ENCODE measurements at regions not wholly inside any gene's neighbourhood (a gene's known extent, or its start where the extent isn't known, plus 50 kb on each side); places are given as distances from the start of the nearest gene placed in this dataset.

DNA sequence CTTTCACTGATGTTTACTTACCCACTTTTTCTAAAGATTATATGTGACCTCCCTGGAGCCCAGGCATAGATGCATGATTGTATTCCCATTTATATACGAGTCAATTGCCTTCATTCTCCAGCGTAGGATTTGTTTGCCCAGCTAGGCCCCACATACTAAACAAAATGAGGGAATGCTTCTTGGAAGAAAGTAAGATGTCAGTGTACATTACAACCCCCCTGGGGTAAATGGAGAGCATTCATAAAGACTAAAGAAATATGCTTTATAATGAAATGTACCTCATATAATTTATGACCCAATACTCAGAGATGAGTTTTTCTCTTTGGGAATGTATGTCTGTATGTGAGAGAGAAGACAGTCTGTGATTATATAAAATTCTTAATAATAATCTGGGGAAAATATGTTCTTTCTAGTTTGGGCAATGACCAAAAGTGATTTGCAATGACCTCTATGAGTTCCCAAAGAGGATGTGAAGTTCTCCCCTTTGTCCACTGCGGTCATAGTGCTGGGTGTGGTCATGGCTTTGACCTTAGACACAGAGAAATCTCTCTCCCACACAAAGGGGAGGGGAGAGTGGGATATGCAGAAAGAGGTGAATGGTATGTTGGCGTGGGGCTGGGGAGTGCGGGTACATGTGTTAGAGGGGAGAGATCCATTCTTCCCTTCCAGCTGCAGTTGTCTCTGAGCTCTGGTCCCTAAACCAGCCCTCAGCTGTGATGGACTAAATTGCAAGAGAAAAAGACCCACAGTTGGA is 175.6 kb downstream of the EN1 start:
- H3K4me3 ChIP-seq (replicated peaks; ENCODE audit: low read depth, low read length): no peak overlapping the region
- DNase-seq (ENCODE audit: extremely low read depth, low read depth): no peak
- TF ChIP-seq, protein P1, sequence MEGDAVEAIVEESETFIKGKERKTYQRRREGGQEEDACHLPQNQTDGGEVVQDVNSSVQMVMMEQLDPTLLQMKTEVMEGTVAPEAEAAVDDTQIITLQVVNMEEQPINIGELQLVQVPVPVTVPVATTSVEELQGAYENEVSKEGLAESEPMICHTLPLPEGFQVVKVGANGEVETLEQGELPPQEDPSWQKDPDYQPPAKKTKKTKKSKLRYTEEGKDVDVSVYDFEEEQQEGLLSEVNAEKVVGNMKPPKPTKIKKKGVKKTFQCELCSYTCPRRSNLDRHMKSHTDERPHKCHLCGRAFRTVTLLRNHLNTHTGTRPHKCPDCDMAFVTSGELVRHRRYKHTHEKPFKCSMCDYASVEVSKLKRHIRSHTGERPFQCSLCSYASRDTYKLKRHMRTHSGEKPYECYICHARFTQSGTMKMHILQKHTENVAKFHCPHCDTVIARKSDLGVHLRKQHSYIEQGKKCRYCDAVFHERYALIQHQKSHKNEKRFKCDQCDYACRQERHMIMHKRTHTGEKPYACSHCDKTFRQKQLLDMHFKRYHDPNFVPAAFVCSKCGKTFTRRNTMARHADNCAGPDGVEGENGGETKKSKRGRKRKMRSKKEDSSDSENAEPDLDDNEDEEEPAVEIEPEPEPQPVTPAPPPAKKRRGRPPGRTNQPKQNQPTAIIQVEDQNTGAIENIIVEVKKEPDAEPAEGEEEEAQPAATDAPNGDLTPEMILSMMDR (IDR thresholded peaks at IDR 0.05; ENCODE audit: low read depth, low read length, missing control alignments): no peak

DNA sequence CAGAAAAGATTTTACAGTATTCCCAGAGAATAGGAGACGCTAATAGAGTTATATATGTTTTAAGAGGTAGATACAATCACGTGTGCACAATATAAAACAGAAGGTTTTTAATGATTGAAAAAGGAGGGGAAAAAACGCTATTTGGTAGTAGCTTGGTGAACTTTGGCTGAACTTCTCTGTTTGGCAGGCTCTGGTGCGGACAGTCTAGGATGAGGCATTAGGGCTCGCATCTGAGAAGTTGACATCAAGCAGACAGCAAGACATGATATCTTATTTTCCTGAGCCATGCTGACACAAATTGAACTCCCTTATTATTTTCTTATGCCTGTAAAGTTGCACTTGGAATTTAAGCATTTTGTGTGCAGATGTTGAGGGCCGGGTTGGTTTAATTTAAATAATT is 176.6 kb downstream of the EN1 start:
- H3K4me3 ChIP-seq (replicated peaks; ENCODE audit: low read depth, low read length): no peak overlapping the region
- DNase-seq (ENCODE audit: extremely low read depth, low read depth): peak; percentile 63
- TF ChIP-seq, protein P1 (IDR thresholded peaks at IDR 0.05; ENCODE audit: low read depth, low read length, missing control alignments): no peak

DNA sequence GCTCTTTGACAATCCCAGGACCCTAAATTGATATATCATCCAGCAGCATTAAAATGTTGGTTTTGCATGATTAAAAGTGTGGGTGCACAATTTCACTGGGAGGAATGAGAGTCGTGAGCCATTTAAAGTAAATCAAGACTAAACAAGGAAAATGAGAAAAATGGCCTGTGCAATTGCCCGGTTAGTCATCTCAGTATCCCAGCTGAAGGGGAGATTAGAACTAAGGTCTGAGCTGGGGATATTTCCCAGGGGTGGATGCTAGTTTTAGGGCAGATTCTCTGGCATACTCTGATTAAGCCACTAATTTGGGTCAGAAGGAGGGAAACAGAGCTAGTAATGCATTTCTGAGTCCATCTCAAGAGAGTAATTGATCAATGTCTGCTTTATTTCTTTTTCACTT is 177.2 kb downstream of the EN1 start:
- TF ChIP-seq, protein P1 (IDR thresholded peaks at IDR 0.05; ENCODE audit: low read depth, low read length, missing control alignments): no peak
- DNase-seq (ENCODE audit: extremely low read depth, low read depth): no peak
- no peak overlapping the region for H3K4me3 ChIP-seq (replicated peaks; ENCODE audit: low read depth, low read length)

DNA sequence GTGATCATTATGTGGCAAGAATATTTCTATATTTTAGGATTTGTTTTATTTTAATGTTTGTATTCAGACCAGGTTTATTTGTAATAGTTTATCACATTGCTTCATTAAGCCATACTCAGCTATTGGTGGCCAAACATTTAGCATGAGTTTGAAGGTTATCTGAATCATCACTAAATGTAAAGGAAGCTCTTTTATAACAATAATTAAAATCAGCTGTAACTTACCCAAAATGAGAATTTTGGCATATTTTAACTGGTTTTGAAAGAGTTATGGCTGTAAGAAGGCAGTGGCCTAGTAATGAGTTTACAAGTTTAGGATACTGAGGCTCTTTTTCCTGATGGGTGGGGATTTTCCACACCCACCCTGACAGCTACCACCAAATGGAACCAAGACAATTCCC is 177.8 kb downstream of the EN1 start:
- H3K4me3 ChIP-seq (replicated peaks; ENCODE audit: low read depth, low read length): no peak overlapping the region
- DNase-seq (ENCODE audit: extremely low read depth, low read depth): no peak
- TF ChIP-seq, protein P1 (IDR thresholded peaks at IDR 0.05; ENCODE audit: low read depth, low read length, missing control alignments): no peak

DNA sequence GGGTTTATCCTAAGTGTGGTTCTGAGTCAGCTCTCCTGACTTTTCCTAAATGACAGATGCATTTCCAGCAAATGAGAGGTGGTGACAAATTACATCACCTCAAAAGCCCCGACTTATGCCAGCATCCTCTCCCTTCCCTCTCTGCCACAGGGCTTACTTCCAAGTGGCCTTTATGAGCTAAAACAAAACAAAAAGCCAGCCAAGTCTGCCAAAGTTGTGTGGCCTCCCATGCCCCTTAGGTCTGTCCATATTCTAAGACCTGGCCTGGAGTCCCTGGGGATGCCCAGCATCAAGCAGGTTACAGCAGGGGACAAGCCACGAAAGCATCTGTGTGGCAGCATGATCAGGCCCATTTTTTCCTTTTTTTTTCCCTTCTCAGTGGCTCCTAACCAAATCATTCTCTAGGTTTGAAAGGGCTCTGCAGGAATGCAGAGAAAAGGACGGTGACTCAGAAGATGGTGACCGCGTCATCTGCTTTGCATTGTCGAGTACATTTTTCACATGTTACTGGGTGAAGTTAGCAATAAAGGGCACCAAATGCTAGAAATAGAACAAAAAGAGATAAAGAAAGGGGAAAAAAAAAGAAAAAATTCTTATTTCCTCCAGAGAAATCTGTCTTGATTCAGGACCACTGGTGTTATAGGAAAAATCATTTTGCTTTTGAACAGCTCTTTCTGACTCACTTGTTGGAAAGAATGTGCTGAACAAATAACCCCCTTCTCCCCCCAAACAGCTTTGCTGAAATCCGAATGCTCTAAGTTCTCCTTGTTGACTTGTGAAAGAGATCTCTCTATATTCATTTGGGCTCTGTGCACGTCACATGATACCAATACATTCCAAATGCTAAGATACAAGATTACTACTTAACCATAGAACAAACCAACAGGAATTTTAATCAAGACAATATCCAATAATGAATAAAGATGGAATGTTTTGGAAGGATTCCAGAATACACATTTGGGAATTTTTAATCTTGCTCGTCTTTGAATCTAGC is 178.7 kb downstream of the EN1 start:
- DNase-seq (ENCODE audit: extremely low read depth, low read depth): peak; percentile 82
- no peak overlapping the region for H3K4me3 ChIP-seq (replicated peaks; ENCODE audit: low read depth, low read length)
- TF ChIP-seq, protein P1 (IDR thresholded peaks at IDR 0.05; ENCODE audit: low read depth, low read length, missing control alignments): no peak

DNA sequence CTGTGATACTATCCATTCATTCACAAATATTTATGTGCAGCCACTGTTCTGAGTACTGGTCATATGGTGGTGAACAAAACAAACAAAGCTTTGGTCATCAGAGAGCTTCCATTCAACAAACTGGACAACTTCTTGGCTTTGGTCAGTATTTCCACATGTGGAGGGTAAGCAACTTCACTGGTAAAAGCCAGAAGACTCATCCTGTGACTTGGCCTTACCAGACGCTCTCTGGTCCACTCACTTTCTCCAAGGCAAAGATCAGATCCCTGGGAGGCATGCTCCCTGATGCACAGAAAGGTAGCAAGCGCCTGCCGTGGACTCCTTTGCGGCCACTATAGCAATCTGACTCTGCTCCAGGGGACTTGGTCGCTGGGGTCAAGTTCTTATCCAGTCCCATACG is 179.5 kb downstream of the EN1 start:
- no peak for DNase-seq (ENCODE audit: extremely low read depth, low read depth)
- TF ChIP-seq, protein P1 (IDR thresholded peaks at IDR 0.05; ENCODE audit: low read depth, low read length, missing control alignments): no peak
- no peak overlapping the region for H3K4me3 ChIP-seq (replicated peaks; ENCODE audit: low read depth, low read length)
